ENCODE measurements at regions not wholly inside any gene's neighbourhood (a gene's known extent, or its start where the extent isn't known, plus 50 kb on each side); places are given as distances from the start of the nearest gene placed in this dataset.

- TF ChIP-seq CTCF (IDR thresholded peaks at IDR 0.05; ENCODE audit: control extremely low read depth in 1 of 3, insufficient read depth in 1 of 3, low read depth in 1 of 3, low read length in 3 of 3) (no peak), SIRT6 (IDR thresholded peaks at IDR 0.05; ENCODE audit: low read length) (no peak), CHD7 (IDR thresholded peaks at IDR 0.05; ENCODE audit: insufficient replicate concordance, low read length) (no peak), SP1 (IDR thresholded peaks at IDR 0.05; ENCODE audit: low read depth, low read length) (no peak)
Observed at GRCh38 chr11:80168796-80169195, 728.0 kb upstream of the TENM4 start (continued).

Measured in H1 (cell line).